ENCODE measurements at regions not wholly inside any gene's neighbourhood (a gene's known extent, or its start where the extent isn't known, plus 50 kb on each side); places are given as distances from the start of the nearest gene placed in this dataset.

DNA sequence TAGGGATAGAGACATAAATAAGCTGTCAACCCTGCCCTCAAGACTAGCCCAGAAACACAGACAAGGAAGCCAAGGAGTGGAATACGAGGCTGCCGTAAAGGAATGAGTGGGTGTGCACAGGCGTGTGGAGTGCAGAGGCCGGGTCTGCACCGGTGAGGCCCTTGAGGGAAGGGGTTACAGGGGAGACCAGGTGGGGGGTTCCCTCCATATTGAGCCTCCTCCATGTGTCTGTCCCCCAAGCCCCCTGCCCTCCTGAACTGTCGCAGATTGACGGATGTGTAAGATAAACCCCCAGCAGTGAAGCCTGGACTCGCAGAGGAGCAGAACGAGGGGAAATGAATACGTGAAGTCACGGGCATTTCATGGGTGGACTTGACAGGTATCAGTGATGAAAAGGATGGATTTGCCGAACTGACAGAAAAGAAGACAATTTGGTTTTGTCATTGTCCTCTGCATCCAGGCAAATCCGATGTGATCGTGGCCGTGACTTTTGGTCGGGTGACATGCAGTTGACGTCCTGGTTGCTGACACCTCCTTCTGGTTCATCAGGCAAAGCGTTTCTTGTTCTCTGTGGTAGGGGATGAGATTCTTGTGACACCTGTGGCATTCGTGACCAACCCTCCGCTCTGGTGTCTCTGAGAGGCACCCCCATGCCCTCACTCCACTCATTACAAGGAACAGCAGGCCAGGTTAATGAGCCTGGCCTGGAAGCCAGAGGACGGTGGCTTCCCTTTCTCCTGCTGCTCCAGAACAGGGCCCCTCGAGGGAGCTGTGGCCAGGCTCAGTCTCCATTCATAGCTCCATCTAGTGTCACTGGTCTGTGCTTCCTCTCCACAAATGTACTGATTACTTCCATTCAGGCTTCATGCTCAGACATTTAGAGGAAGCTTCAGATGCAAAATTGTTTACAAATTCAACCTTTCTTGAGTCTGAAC, 223.1 kb upstream of the B3GAT1 start:
- TF ChIP-seq, protein P1, sequence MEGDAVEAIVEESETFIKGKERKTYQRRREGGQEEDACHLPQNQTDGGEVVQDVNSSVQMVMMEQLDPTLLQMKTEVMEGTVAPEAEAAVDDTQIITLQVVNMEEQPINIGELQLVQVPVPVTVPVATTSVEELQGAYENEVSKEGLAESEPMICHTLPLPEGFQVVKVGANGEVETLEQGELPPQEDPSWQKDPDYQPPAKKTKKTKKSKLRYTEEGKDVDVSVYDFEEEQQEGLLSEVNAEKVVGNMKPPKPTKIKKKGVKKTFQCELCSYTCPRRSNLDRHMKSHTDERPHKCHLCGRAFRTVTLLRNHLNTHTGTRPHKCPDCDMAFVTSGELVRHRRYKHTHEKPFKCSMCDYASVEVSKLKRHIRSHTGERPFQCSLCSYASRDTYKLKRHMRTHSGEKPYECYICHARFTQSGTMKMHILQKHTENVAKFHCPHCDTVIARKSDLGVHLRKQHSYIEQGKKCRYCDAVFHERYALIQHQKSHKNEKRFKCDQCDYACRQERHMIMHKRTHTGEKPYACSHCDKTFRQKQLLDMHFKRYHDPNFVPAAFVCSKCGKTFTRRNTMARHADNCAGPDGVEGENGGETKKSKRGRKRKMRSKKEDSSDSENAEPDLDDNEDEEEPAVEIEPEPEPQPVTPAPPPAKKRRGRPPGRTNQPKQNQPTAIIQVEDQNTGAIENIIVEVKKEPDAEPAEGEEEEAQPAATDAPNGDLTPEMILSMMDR (IDR thresholded peaks at IDR 0.05; ENCODE audit: insufficient read depth, low read depth, low read length) = no peak
- no peak for TF ChIP-seq EZH2 (IDR thresholded peaks at IDR 0.05; ENCODE audit: insufficient read depth, low read length)

Measured in astrocyte (in vitro differentiated cells and primary cell).